HCT116 (cell line): ENCODE measurements at regions not wholly inside any gene's neighbourhood (a gene's known extent, or its start where the extent isn't known, plus 50 kb on each side); places are given as distances from the start of the nearest gene placed in this dataset.

ENCODE experiments used
- ATAC-seq: fragments of 200-7000 bp; cut with Tn5 transposase; 2 replicates; pipeline ENCODE4 v1.9.1; 2020; ENCODE audit warnings: mild to moderate bottlenecking, moderate library complexity
- BruUV-seq: library from RNA; stranded (reverse); fragments of 400-500 nt; replicated peaks from 2 replicates; lab custom pipeline; 2021; lab: Mats Ljungman, UMichigan
- CTCF ChIA-PET: fragments of 300-600 bp; sonication (Branson Sonifier 250); formaldehyde crosslinking; loops from one replicate; lab custom pipeline; 2021; ENCODE audit warnings: antibody characterized with exemption; lab: Charles Lee
- POLR2A ChIA-PET: fragments of 300-600, 350-600 bp; sonication (Branson Sonifier 250); formaldehyde crosslinking; loops from one replicate; lab custom pipeline; 2021; ENCODE audit warnings: antibody characterized with exemption; lab: Charles Lee
- RAD21 ChIA-PET, 2 experiments: fragments of 300-600 bp; sonication (Branson Sonifier 250); formaldehyde crosslinking; loops; one replicate each; lab custom pipeline; 2023; ENCODE audit warnings: low total read pairs in 2 of 2; ENCODE audit not compliant: uncharacterized antibody in 2 of 2, unreplicated experiment in 2 of 2, low non-redundant PET in 1 of 2; lab: Charles Lee
- DNase-seq: peaks from one replicate; pipeline ENCODE4 v3.0.0-alpha.2; 2010; ENCODE audit warnings: low read depth, low spot score
- H2AFZ ChIP-seq: fragments of 200-600 bp; shearing (Covaris generic), sonication (generic); 2 replicates; pipeline ENCODE4 v1.6.1; 2017; ENCODE audit warnings: low read depth, mixed run types, mixed read lengths, antibody characterized with exemption, low read length; ENCODE audit not compliant: poor library complexity, severe bottlenecking
- H3K27ac ChIP-seq: 2 replicates; pipeline ENCODE4 v1.5.1; 2012; ENCODE audit warnings: low read depth, low read length
- H3K27me3 ChIP-seq: fragments of 200-600 bp; sonication (generic); 2 replicates; pipeline ENCODE4 v1.6.1; 2016; ENCODE audit warnings: mixed run types, low read length, mixed read lengths; ENCODE audit not compliant: insufficient read depth
- H3K36me3 ChIP-seq, 2 experiments: fragments of 200-500 bp in 1 of 2; fragments of 200-600 bp in 1 of 2; sonication (Bioruptor generic) in 1 of 2; sonication (generic) in 1 of 2; 2 replicates each; pipeline versions ENCODE4 v1.5.1 to v1.6.1; 2014 to 2016; ENCODE audit warnings: low read length in 2 of 2, inconsistent platforms in 1 of 2, mixed read lengths in 1 of 2, mixed run types in 1 of 2; ENCODE audit not compliant: insufficient read depth in 2 of 2, control insufficient read depth in 1 of 2
- H3K4me1 ChIP-seq, 2 experiments: fragments of 200-600 bp in 1 of 2; sonication (generic) in 1 of 2; 2 replicates each; pipeline versions ENCODE4 v1.5.1 to v1.6.1; 2012 to 2017; ENCODE audit warnings: low read length in 2 of 2, inconsistent platforms in 1 of 2, mild to moderate bottlenecking in 1 of 2, mixed read lengths in 1 of 2, mixed run types in 1 of 2, moderate library complexity in 1 of 2; ENCODE audit not compliant: insufficient read depth in 2 of 2, control insufficient read depth in 1 of 2
- H3K4me2 ChIP-seq: fragments of 200-600 bp; sonication (generic); 2 replicates; pipeline ENCODE4 v1.6.1; 2017; ENCODE audit warnings: mixed run types, low read length, mixed read lengths
- H3K4me3 ChIP-seq, 2 experiments: fragments of 200-600 bp in 1 of 2; sonication (generic) in 1 of 2; replicated peaks in 1 of 2; 2 replicates each; pipeline ENCODE4 v1.5.1; 2011 to 2016; ENCODE audit warnings: low read length in 2 of 2, control low read depth in 1 of 2, low read depth in 1 of 2, mild to moderate bottlenecking in 1 of 2, mixed read lengths in 1 of 2, mixed run types in 1 of 2
- H3K79me2 ChIP-seq: fragments of 200-600 bp; sonication (generic); 2 replicates; pipeline ENCODE4 v1.6.1; 2017; ENCODE audit warnings: mild to moderate bottlenecking, mixed run types, low read length, moderate library complexity, mixed read lengths; ENCODE audit not compliant: insufficient read depth
- H3K9ac ChIP-seq: fragments of 200-600 bp; sonication (generic); 2 replicates; pipeline ENCODE4 v1.6.1; 2016; ENCODE audit warnings: low read length, mixed read lengths
- H3K9me2 ChIP-seq: fragments of 200-600 bp; sonication (generic), shearing (Covaris generic); 2 replicates; pipeline ENCODE4 v1.6.1; 2017; ENCODE audit warnings: mixed run types, mild to moderate bottlenecking, moderate library complexity; ENCODE audit not compliant: insufficient read depth
- H3K9me3 ChIP-seq, 2 experiments: fragments of 200-500 bp in 1 of 2; fragments of 200-600 bp in 1 of 2; sonication (Bioruptor generic) in 1 of 2; sonication (generic) in 1 of 2; 2 replicates each; pipeline ENCODE4 v1.6.1; 2014 to 2017; ENCODE audit warnings: low read length in 2 of 2, mixed read lengths in 2 of 2, inconsistent platforms in 1 of 2, low read depth in 1 of 2, mild to moderate bottlenecking in 1 of 2, mixed run types in 1 of 2, moderate library complexity in 1 of 2; ENCODE audit not compliant: control insufficient read depth in 1 of 2, insufficient read depth in 1 of 2
- H4K20me1 ChIP-seq: fragments of 200-600 bp; sonication (generic), shearing (Covaris generic); 2 replicates; pipeline ENCODE4 v1.6.1; 2017; ENCODE audit warnings: mixed run types, mild to moderate bottlenecking, moderate library complexity; ENCODE audit not compliant: insufficient read depth
- ATF3 ChIP-seq: IDR thresholded peaks from 2 replicates; pipeline ENCODE4 v1.6.1; 2012
- CEBPB ChIP-seq: IDR thresholded peaks from 2 replicates; pipeline ENCODE4 v1.6.1; 2012; ENCODE audit warnings: low read depth
- POLR2AphosphoS5 ChIP-seq: IDR thresholded peaks from 2 replicates; pipeline ENCODE4 v1.6.1; 2011; ENCODE audit warnings: mild to moderate bottlenecking, low read depth, low read length, moderate library complexity
- SP1 ChIP-seq: IDR thresholded peaks from 2 replicates; pipeline ENCODE4 v1.6.1; 2012; ENCODE audit warnings: low read depth
- SRF ChIP-seq: IDR thresholded peaks from 2 replicates; pipeline ENCODE4 v1.6.1; 2012; ENCODE audit warnings: low read depth
- intact Hi-C: fragments of 100-400 bp; cut with micrococcal nuclease; formaldehyde crosslinking; loops from 2 replicates; pipeline ENCODE4 v1.10.0; 2022

DNA sequence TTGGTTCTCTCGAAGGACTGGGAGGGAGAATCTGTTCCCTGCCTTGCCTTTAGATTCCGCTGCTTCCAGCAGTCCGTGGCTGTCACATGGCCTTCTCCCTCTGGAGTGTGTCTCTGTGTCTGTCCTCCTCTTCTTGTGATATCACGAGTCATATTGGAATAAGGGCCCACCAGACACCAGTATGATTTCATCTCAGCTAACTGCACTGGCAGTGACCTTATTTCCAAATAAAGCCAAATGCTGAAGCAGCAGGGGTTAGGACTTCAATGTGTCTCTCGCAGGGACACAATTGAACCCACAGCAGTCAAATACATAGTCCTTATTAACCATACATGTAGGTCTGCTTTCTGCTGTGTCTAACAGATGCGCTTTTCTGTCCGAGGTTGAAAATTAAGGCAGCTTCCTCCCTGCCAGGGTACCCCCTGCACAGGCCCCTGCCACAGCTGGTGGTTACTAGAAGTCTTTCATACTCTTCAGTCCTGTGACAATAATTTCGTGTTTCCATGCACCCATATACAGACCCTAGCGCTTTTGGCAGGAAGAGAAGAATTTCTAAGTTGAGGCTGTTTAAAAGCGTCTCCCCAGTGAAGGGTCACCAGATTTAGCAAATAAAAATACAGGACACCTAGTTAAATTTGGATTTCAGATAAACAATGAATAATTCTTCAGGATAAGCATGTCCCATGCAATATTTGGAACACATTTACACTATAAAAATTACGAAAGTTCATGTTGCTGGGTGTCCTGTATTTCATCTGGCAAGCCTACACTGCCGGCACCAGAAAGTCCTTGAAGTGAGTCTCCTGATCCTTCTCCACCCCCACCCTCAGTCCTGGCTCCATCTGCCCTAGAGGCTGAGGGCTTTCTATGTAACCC is 182.1 kb downstream of the ETS2 start:
- intact Hi-C loops, result no loop called here
- Histone ChIP-seq H3K4me3 (no peak overlapping the region), H4K20me1 (no peaks in the 10 kb centered on the region), H3K27me3 (no peaks in the 10 kb centered on the region), H3K9me3 (no peaks in the 10 kb centered on the region), H3K9me2 (no peaks in the 10 kb centered on the region), H3K4me1 (no peaks in the 10 kb centered on the region), H3K36me3 (no peaks in the 10 kb centered on the region), H3K79me2 (no peaks in the 10 kb centered on the region), H3K27ac (no peak overlapping the region), H2AFZ (no peak overlapping the region), H3K9ac (no peak overlapping the region), H3K4me2 (no peak overlapping the region)
- ATAC-seq (no peak), DNase-seq (no peak)
- ChIA-PET CTCF (no interaction called here), RAD21 (no interaction called here), POLR2A (no interaction called here)
- TF ChIP-seq SRF (no peak), CEBPB (no peak)
- BruUV-seq, result no TSS peak

DNA sequence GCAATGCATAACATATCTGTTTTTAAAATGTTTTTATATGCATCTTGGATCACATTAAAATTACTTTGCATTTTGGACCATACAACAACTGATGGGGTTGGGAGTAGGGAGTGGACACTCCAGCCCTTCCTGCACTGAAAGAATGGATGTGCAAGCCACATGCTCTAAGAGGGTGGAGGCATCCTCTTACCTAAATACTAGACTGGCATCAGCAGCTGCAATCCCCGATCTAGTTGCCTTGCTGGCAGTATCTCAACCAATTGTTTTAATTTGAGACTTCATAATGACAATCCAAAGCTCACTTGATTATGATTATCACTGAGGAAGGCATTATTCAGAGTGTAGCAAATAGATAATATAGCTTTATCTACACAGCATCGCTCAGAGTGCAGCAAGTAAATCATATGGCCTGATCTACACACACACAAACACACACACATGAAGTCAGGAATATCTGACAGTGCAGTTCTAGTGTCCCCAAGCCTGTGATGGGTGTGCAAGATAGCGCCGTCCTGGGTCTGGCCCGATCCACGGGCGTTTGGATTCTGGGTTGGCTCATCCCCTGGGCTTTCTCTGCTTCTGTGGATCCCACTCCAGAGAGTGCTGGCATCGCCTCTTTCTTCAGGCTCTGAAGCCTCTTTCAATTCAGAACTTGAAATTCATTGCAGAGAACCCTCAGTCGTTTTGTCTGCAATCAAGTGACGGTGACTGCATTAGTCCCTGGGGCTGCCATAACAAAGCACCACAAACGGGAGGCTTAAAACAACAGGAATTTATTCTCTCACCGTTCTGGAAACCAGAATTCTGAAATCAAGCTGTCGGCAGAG is 181.3 kb downstream of the ETS2 start:
- H3K27ac ChIP-seq, result no peak overlapping the region
- TF ChIP-seq ATF3, result no peak
- TF ChIP-seq SP1, result no peak
- no peak for TF ChIP-seq POLR2AphosphoS5
- CTCF ChIA-PET, result no interaction called here

More for the DNA sequence above, 181.3 kb downstream of the ETS2 start:
- Histone ChIP-seq H2AFZ (no peak overlapping the region), H3K4me3 (no peak overlapping the region), H3K27me3 (no peaks in the 10 kb centered on the region), H3K79me2 (no peaks in the 10 kb centered on the region), H3K9me2 (no peaks in the 10 kb centered on the region), H4K20me1 (no peaks in the 10 kb centered on the region), H3K9me3 (no peaks in the 10 kb centered on the region), H3K9ac (no peak overlapping the region), H3K36me3 (no peaks in the 10 kb centered on the region), H3K4me1 (no peaks in the 10 kb centered on the region), H3K4me2 (no peak overlapping the region)
- RAD21 ChIA-PET, result no interaction called here
- intact Hi-C loops, result no loop called here
- no peak for ATAC-seq
- POLR2A ChIA-PET, result no interaction called here
- no TSS peak for BruUV-seq
- DNase-seq, result no peak
